ENCODE measurements at regions not wholly inside any gene's neighbourhood (a gene's known extent, or its start where the extent isn't known, plus 50 kb on each side); places are given as distances from the start of the nearest gene placed in this dataset.

DNA sequence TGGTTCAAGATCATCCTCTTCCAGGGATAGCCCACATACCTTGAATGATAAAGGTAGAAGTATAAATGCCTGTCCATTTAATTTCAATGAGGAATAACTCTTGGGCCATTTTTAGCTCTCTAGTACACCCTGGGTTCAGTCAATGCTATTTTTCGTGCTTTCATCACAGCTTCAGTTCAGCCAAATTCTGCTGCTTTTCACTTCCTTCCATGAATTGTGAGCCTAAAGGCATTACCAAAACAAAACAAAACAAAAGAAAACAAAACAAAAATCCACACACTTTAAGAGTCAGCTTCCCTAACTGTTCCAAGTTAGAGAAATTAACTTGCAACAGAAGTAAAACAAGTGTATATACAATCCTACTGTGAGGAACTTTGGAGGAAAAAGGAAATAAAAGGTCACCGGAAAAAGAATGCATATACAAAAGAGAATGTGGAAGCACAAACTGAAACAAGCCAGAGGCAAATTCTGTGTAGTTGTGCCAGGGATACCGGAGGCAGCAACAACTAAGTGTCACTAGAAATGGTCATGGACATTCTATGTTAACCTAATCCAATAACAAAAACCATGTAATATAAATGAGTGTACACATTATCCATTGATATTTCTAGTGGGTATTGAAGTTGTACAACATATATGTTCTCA, 423.1 kb downstream of the KCTD8 start:
- TF ChIP-seq, protein P1, sequence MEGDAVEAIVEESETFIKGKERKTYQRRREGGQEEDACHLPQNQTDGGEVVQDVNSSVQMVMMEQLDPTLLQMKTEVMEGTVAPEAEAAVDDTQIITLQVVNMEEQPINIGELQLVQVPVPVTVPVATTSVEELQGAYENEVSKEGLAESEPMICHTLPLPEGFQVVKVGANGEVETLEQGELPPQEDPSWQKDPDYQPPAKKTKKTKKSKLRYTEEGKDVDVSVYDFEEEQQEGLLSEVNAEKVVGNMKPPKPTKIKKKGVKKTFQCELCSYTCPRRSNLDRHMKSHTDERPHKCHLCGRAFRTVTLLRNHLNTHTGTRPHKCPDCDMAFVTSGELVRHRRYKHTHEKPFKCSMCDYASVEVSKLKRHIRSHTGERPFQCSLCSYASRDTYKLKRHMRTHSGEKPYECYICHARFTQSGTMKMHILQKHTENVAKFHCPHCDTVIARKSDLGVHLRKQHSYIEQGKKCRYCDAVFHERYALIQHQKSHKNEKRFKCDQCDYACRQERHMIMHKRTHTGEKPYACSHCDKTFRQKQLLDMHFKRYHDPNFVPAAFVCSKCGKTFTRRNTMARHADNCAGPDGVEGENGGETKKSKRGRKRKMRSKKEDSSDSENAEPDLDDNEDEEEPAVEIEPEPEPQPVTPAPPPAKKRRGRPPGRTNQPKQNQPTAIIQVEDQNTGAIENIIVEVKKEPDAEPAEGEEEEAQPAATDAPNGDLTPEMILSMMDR (IDR thresholded peaks at IDR 0.05) = no peak
- TF ChIP-seq POLR2A (IDR thresholded peaks at IDR 0.05) = no peak
